KMS-11 (cell line): ENCODE measurements at regions not wholly inside any gene's neighbourhood (a gene's known extent, or its start where the extent isn't known, plus 50 kb on each side); places are given as distances from the start of the nearest gene placed in this dataset.
A peak's percentile ranks its signal among the peaks of the same experiment; 100 is the strongest.

Source experiments
- H2AFZ ChIP-seq: fragments of 200-600 bp; sonication (generic); 2 replicates; pipeline ENCODE4 v1.6.1; 2016; ENCODE audit warnings: antibody characterized with exemption, mixed run types, low read depth
- H3K27ac ChIP-seq: fragments of 200-600 bp; sonication (generic); 2 replicates; pipeline ENCODE4 v1.6.1; 2016; ENCODE audit warnings: mild to moderate bottlenecking, mixed run types
- H3K27me3 ChIP-seq: fragments of 200-600 bp; sonication (generic); 2 replicates; pipeline ENCODE4 v1.6.1; 2017; ENCODE audit warnings: mild to moderate bottlenecking, low read depth, mixed run types, moderate library complexity; ENCODE audit not compliant: insufficient read depth
- H3K36me3 ChIP-seq: fragments of 200-600 bp; sonication (generic); 2 replicates; pipeline ENCODE4 v1.6.1; 2017; ENCODE audit warnings: mild to moderate bottlenecking, mixed run types; ENCODE audit not compliant: insufficient read depth
- H3K4me1 ChIP-seq: fragments of 200-600 bp; sonication (generic); 2 replicates; pipeline ENCODE4 v1.6.1; 2016; ENCODE audit warnings: mild to moderate bottlenecking, low read depth, mixed run types; ENCODE audit not compliant: poor library complexity, severe bottlenecking
- H3K4me2 ChIP-seq: fragments of 200-600 bp; sonication (generic); 2 replicates; pipeline ENCODE4 v1.7.0; 2016; ENCODE audit warnings: mild to moderate bottlenecking, mixed run types
- H3K4me3 ChIP-seq: fragments of 200-600 bp; sonication (generic); IDR thresholded peaks from 2 replicates; pipeline ENCODE4 v1.6.1; 2017; ENCODE audit warnings: low read depth, low read length, mixed read lengths; ENCODE audit not compliant: insufficient read depth
- H3K79me2 ChIP-seq: fragments of 200-600 bp; sonication (generic); 2 replicates; pipeline ENCODE4 v1.6.1; 2016; ENCODE audit warnings: low read depth, mixed run types; ENCODE audit not compliant: insufficient read depth
- H3K9ac ChIP-seq: fragments of 200-600 bp; sonication (generic); 2 replicates; pipeline ENCODE4 v1.6.1; 2016; ENCODE audit warnings: mild to moderate bottlenecking, mixed run types
- H4K20me1 ChIP-seq: fragments of 200-600 bp; sonication (generic); 2 replicates; pipeline ENCODE4 v1.6.1; 2016; ENCODE audit warnings: mild to moderate bottlenecking, mixed run types; ENCODE audit not compliant: insufficient read depth
- CTCF ChIP-seq: fragments of 200-600 bp; sonication (generic); conservative IDR thresholded peaks from 2 replicates; pipeline ENCODE4 v1.6.1; 2017; ENCODE audit warnings: low read depth, mild to moderate bottlenecking, antibody characterized with exemption, low read length, moderate library complexity, mixed read lengths

- H3K27ac ChIP-seq = no peak overlapping the region
- H3K79me2 ChIP-seq = no peaks in the 10 kb centered on the region
- peaks cover 11% of the 10 kb centered on the region for H3K4me1 ChIP-seq
- H4K20me1 ChIP-seq = no peaks in the 10 kb centered on the region
- no peak for TF ChIP-seq CTCF
- H2AFZ ChIP-seq = no peak overlapping the region
- H3K36me3 ChIP-seq = no peaks in the 10 kb centered on the region
- H3K27me3 ChIP-seq = no peaks in the 10 kb centered on the region
- no peak overlapping the region for H3K4me2 ChIP-seq
- no peak overlapping the region for H3K9ac ChIP-seq
- H3K4me3 ChIP-seq = no peak overlapping the region
These were observed 132.8 kb upstream of the CRY1 start for GRCh38 chr12:107226126-107226525.

GRCh38 chr12:107228076-107228475 lies 134.7 kb upstream of the CRY1 start:
- no peak overlapping the region for H2AFZ ChIP-seq
- no peak for TF ChIP-seq CTCF
- H3K79me2 ChIP-seq = no peaks in the 10 kb centered on the region
- H3K27ac ChIP-seq = no peak overlapping the region
- H3K36me3 ChIP-seq = no peaks in the 10 kb centered on the region
- no peaks in the 10 kb centered on the region for H3K27me3 ChIP-seq
- H4K20me1 ChIP-seq = no peaks in the 10 kb centered on the region
- no peak overlapping the region for H3K4me3 ChIP-seq
- peaks cover 11% of the 10 kb centered on the region for H3K4me1 ChIP-seq
- H3K4me2 ChIP-seq = no peak overlapping the region
- H3K9ac ChIP-seq = no peak overlapping the region

- H4K20me1 ChIP-seq = no peaks in the 10 kb centered on the region
- no peaks in the 10 kb centered on the region for H3K27me3 ChIP-seq
- H3K79me2 ChIP-seq = no peaks in the 10 kb centered on the region
- H3K9ac ChIP-seq = no peak overlapping the region
- H3K4me3 ChIP-seq = no peak overlapping the region
- no peak overlapping the region for H3K27ac ChIP-seq
- TF ChIP-seq CTCF = no peak
- H2AFZ ChIP-seq = no peak overlapping the region
- no peaks in the 10 kb centered on the region for H3K36me3 ChIP-seq
- peak overlapping the region; percentile 33; the same call in 1 of the 2 replicates for H3K4me2 ChIP-seq
- H3K4me1 ChIP-seq = peaks cover 11% of the 10 kb centered on the region
These were observed 136.5 kb upstream of the CRY1 start for GRCh38 chr12:107229827-107230226.

GRCh38 chr12:107231303-107231702 lies 138.0 kb upstream of the CRY1 start:
- H3K36me3 ChIP-seq = no peaks in the 10 kb centered on the region

More at GRCh38 chr12:107231303-107231702, 138.0 kb upstream of the CRY1 start:
- Histone ChIP-seq H3K9ac (no peak overlapping the region), H3K4me3 (no peak overlapping the region), H3K79me2 (no peaks in the 10 kb centered on the region), H2AFZ (no peak overlapping the region), H3K4me2 (no peak overlapping the region), H3K27me3 (no peaks in the 10 kb centered on the region), H3K27ac (no peak overlapping the region), H3K4me1 (peaks cover 11% of the 10 kb centered on the region), H4K20me1 (no peaks in the 10 kb centered on the region)
- no peak for TF ChIP-seq CTCF
